WTC11 (cell line): ENCODE measurements at regions not wholly inside any gene's neighbourhood (a gene's known extent, or its start where the extent isn't known, plus 50 kb on each side); places are given as distances from the start of the nearest gene placed in this dataset.

Source experiments
- ATAC-seq: fragments of 200-7000 bp; cut with Tn5 transposase; 2 replicates; pipeline ENCODE4 v1.10.0; 2021; ENCODE audit warnings: mild to moderate bottlenecking, moderate library complexity
- CTCF ChIA-PET: fragments of 300-600 bp; sonication (Branson Sonifier 250); formaldehyde crosslinking; loops from one replicate; lab custom pipeline; 2021; ENCODE audit warnings: antibody characterized with exemption; lab: Charles Lee
- POLR2A ChIA-PET: fragments of 350-600 bp; sonication (Branson Sonifier 250); formaldehyde crosslinking; loops from one replicate; lab custom pipeline; 2021; ENCODE audit warnings: antibody characterized with exemption; lab: Charles Lee
- DNase-seq: peaks from one replicate; pipeline ENCODE4 v3.0.0; 2021; ENCODE audit warnings: low spot score
- H3K27ac Mint-ChIP-seq: 2 replicates; pipeline ENCODE4 v1.8.0; 2021; ENCODE audit warnings: mixed read lengths
- H3K27me3 Mint-ChIP-seq: 2 replicates; pipeline ENCODE4 v1.8.0; 2021; ENCODE audit warnings: low read depth, mild to moderate bottlenecking, moderate library complexity, mixed read lengths
- H3K36me3 Mint-ChIP-seq: 2 replicates; pipeline ENCODE4 v1.8.0; 2021; ENCODE audit warnings: mixed read lengths
- H3K4me1 Mint-ChIP-seq: 2 replicates; pipeline ENCODE4 v1.8.0; 2022; ENCODE audit warnings: mixed read lengths
- H3K4me3 Mint-ChIP-seq: 2 replicates; pipeline ENCODE4 v1.8.0; 2021; ENCODE audit warnings: mild to moderate bottlenecking, moderate library complexity, mixed read lengths
- H3K9me3 Mint-ChIP-seq: 2 replicates; pipeline ENCODE4 v1.8.0; 2021; ENCODE audit warnings: mixed read lengths
- ATF2 ChIP-seq: sonication (generic); formaldehyde crosslinking; IDR thresholded peaks from 2 replicates; pipeline ENCODE4 v1.8.1; 2022; ENCODE audit warnings: low read depth, missing genetic modification reagents, borderline replicate concordance
- ATF3 ChIP-seq: sonication (generic); formaldehyde crosslinking; conservative IDR thresholded peaks from 2 replicates; pipeline ENCODE4 v1.8.1; 2022; ENCODE audit warnings: mild to moderate bottlenecking, missing genetic modification reagents
- ATF6 ChIP-seq: sonication (generic); formaldehyde crosslinking; IDR thresholded peaks from 2 replicates; pipeline ENCODE4 v1.8.1; 2023; ENCODE audit warnings: mild to moderate bottlenecking, missing genetic modification reagents
- CREB1 ChIP-seq: sonication (generic); formaldehyde crosslinking; IDR thresholded peaks from 2 replicates; pipeline ENCODE4 v1.8.0; 2023; ENCODE audit warnings: mild to moderate bottlenecking, missing genetic modification reagents
- E2F4 ChIP-seq: sonication (generic); formaldehyde crosslinking; IDR thresholded peaks from 2 replicates; pipeline ENCODE4 v1.8.1; 2022; ENCODE audit warnings: low read depth, mild to moderate bottlenecking, moderate library complexity, missing genetic modification reagents, borderline replicate concordance
- FOXK1 ChIP-seq: sonication (generic); formaldehyde crosslinking; IDR thresholded peaks from 2 replicates; pipeline ENCODE4 v1.8.0; 2022; ENCODE audit warnings: mild to moderate bottlenecking, moderate library complexity, missing genetic modification reagents
- OVOL2 ChIP-seq: fragments of 250-450 bp; sonication (Bioruptor Pico); IDR thresholded peaks from 2 replicates; pipeline ENCODE4 v1.9.0; 2021; ENCODE audit warnings: mild to moderate bottlenecking, borderline replicate concordance
- PRDM15 ChIP-seq: sonication (generic); formaldehyde crosslinking; IDR thresholded peaks from 2 replicates; pipeline ENCODE4 v1.8.0; 2022; ENCODE audit warnings: missing genetic modification reagents
- TP53 ChIP-seq: sonication (generic); formaldehyde crosslinking; IDR thresholded peaks from 2 replicates; pipeline ENCODE4 v1.8.1; 2023; ENCODE audit warnings: mild to moderate bottlenecking, missing genetic modification reagents
- ZNF416 ChIP-seq: fragments of 250-450 bp; sonication (Bioruptor Pico); IDR thresholded peaks from 2 replicates; pipeline ENCODE4 v1.9.0; 2021; ENCODE audit warnings: mild to moderate bottlenecking, inconsistent platforms
- TF ChIP-seq, protein P1 (sequence below): sonication (generic); formaldehyde crosslinking; IDR thresholded peaks from 2 replicates; pipeline ENCODE4 v1.8.0; 2022; ENCODE audit warnings: mild to moderate bottlenecking, missing genetic modification reagents
- TF ChIP-seq, protein P2 (sequence below): sonication (generic); formaldehyde crosslinking; IDR thresholded peaks from 2 replicates; pipeline ENCODE4 v1.8.1; 2022; ENCODE audit warnings: mild to moderate bottlenecking, moderate library complexity, missing genetic modification reagents
- TF ChIP-seq, protein P3 (sequence below): sonication (generic); formaldehyde crosslinking; IDR thresholded peaks from 2 replicates; pipeline ENCODE4 v1.8.0; 2022; ENCODE audit warnings: mild to moderate bottlenecking, missing genetic modification reagents
- TF ChIP-seq, protein P4 (sequence below): sonication (generic); formaldehyde crosslinking; IDR thresholded peaks from 2 replicates; pipeline ENCODE4 v1.8.0; 2023; ENCODE audit warnings: missing genetic modification reagents
- TF ChIP-seq, protein P5 (sequence below): sonication (generic); formaldehyde crosslinking; IDR thresholded peaks from 2 replicates; pipeline ENCODE4 v1.8.1; 2023; ENCODE audit warnings: mild to moderate bottlenecking, missing genetic modification reagents

DNA sequence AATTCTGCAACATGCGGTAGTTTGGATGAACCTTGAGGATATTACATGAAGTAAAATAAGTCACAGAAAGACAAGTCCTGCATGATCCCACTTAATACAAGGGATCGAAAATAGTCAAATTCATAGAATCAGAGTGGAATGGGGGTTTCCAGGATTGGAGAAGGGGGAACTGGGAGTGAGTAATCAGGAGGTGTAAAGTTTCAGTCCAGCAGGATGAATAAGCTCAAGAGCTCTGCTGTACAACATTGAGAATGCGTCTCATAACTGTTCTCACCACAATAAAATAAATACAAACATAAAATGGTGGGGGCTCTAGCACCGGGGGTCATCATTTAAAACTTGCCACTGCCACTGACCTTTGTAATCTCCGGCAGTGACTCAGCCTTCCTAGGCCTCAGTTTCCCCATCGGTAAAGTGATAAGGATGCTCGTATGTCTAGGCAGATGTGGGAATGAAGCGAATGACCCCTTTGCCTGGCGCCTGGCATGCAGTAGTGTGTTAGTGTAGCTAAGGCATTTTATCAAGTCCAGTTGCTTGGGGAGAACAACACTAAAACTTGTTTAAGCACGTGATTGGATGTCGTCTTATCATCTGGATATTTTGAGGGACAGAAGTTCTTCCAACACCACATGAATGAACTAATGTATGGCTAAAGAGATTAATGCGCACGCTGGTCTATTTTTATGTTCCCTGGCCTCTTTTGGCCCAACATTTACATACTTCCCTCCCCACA is 421.1 kb downstream of the QKI start (continued):
- TF ChIP-seq ATF6 (CRISPR knock-in tag) (no peak), CREB1 (no peak), ZNF416 (CRISPR knock-in tag) (no peak)

DNA sequence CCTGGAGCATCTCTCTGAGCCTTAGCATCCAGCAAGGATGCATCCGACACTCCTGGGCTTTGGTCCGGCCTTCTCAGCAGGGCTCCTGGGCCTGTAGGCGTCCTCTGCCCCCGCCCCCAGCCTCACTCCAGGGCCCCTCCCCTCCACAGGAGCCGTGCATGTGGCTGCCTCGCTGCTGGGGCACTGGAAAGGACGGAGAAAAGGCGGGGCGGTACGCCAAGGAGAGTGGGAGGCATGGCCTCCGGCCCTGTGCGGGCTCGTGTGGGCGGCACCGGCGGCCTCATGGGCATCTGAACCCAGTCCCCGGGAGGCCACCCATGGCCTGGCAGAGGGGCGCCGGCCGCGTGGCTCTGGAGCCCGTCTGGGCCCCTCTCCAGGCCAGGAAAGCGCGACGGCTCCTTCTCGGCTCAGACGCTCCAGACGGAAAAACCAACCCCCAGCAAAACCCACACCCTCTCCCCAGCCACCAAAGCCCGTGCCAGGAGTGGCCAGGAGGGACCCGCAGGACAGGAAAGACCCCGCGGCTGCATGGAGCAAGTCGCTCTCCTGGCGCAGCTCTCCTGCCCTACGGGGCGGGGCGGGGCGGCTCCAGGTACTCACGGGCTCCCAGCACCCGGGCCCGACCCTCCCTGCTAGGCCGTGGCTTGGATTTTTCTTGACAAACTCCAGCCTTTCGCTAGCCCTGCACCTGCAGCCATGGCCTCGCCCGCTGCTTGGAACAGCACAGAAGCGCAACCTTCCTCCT is 419.9 kb downstream of the QKI start:
- DNase-seq (peak; percentile 24), ATAC-seq (peak; percentile 58)
- no peak overlapping the region for H3K4me3 Mint-ChIP-seq
- H3K4me1 Mint-ChIP-seq: peaks cover 9% of the 10 kb centered on the region
- ChIA-PET CTCF (no interaction called here), POLR2A (no interaction called here)
- H3K27me3 Mint-ChIP-seq: no peaks in the 10 kb centered on the region; the same call in 1 of the 2 replicates
- H3K27ac Mint-ChIP-seq: no peak overlapping the region
- TF ChIP-seq, protein P1, sequence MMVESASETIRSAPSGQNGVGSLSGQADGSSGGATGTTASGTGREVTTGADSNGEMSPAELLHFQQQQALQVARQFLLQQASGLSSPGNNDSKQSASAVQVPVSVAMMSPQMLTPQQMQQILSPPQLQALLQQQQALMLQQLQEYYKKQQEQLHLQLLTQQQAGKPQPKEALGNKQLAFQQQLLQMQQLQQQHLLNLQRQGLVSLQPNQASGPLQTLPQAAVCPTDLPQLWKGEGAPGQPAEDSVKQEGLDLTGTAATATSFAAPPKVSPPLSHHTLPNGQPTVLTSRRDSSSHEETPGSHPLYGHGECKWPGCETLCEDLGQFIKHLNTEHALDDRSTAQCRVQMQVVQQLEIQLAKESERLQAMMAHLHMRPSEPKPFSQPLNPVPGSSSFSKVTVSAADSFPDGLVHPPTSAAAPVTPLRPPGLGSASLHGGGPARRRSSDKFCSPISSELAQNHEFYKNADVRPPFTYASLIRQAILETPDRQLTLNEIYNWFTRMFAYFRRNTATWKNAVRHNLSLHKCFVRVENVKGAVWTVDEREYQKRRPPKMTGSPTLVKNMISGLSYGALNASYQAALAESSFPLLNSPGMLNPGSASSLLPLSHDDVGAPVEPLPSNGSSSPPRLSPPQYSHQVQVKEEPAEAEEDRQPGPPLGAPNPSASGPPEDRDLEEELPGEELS (CRISPR knock-in tag): no peak
- TF ChIP-seq E2F4 (CRISPR knock-in tag) (no peak), PRDM15 (CRISPR knock-in tag) (no peak)
- TF ChIP-seq, protein P2, sequence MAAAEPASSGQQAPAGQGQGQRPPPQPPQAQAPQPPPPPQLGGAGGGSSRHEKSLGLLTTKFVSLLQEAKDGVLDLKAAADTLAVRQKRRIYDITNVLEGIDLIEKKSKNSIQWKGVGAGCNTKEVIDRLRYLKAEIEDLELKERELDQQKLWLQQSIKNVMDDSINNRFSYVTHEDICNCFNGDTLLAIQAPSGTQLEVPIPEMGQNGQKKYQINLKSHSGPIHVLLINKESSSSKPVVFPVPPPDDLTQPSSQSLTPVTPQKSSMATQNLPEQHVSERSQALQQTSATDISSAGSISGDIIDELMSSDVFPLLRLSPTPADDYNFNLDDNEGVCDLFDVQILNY (CRISPR knock-in tag): no peak
- TF ChIP-seq, all 79 proteins: peak for 0
- peaks cover 12% of the 10 kb centered on the region for H3K9me3 Mint-ChIP-seq
- no peaks in the 10 kb centered on the region for H3K36me3 Mint-ChIP-seq

DNA sequence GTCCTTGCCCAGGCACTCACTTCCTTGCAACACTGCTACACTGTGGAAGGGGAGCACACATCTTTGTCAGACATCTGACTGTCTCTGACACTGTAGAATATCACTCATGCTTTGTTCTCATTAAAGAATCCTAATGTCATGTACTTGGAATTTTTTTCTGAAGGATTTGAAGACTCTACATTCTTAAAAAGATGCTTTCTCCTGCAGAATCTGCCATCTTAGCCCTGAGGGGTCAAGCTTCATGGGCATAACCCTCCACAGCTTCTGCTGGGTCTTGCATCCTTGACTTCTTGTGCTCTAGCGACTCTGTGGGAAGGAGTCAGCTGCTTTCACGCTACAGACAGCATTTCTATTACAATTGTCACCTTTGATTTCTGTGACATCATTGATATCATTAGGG is 417.2 kb downstream of the QKI start:
- H3K27ac Mint-ChIP-seq: no peak overlapping the region
- H3K9me3 Mint-ChIP-seq: peaks cover 12% of the 10 kb centered on the region
- DNase-seq (no peak), ATAC-seq (no peak)
- ChIA-PET CTCF (no interaction called here), POLR2A (no interaction called here)
- no peaks in the 10 kb centered on the region for H3K36me3 Mint-ChIP-seq
- H3K4me1 Mint-ChIP-seq: peaks cover 3% of the 10 kb centered on the region
- H3K4me3 Mint-ChIP-seq: no peak overlapping the region
- no peaks in the 10 kb centered on the region; the same call in 1 of the 2 replicates for H3K27me3 Mint-ChIP-seq
- TF ChIP-seq ATF3 (CRISPR knock-in tag) (no peak), ATF2 (no peak), TP53 (CRISPR knock-in tag) (no peak), FOXK1 (CRISPR knock-in tag) (no peak), OVOL2 (no peak)
- TF ChIP-seq, protein P3, sequence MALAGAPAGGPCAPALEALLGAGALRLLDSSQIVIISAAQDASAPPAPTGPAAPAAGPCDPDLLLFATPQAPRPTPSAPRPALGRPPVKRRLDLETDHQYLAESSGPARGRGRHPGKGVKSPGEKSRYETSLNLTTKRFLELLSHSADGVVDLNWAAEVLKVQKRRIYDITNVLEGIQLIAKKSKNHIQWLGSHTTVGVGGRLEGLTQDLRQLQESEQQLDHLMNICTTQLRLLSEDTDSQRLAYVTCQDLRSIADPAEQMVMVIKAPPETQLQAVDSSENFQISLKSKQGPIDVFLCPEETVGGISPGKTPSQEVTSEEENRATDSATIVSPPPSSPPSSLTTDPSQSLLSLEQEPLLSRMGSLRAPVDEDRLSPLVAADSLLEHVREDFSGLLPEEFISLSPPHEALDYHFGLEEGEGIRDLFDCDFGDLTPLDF: no peak
- TF ChIP-seq, protein P4, sequence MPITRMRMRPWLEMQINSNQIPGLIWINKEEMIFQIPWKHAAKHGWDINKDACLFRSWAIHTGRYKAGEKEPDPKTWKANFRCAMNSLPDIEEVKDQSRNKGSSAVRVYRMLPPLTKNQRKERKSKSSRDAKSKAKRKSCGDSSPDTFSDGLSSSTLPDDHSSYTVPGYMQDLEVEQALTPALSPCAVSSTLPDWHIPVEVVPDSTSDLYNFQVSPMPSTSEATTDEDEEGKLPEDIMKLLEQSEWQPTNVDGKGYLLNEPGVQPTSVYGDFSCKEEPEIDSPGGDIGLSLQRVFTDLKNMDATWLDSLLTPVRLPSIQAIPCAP: no peak
- TF ChIP-seq, protein P5, sequence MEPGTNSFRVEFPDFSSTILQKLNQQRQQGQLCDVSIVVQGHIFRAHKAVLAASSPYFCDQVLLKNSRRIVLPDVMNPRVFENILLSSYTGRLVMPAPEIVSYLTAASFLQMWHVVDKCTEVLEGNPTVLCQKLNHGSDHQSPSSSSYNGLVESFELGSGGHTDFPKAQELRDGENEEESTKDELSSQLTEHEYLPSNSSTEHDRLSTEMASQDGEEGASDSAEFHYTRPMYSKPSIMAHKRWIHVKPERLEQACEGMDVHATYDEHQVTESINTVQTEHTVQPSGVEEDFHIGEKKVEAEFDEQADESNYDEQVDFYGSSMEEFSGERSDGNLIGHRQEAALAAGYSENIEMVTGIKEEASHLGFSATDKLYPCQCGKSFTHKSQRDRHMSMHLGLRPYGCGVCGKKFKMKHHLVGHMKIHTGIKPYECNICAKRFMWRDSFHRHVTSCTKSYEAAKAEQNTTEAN (CRISPR knock-in tag): no peak
